Body of pancreas (tissue), 4 donors: ENCODE measurements at regions not wholly inside any gene's neighbourhood (a gene's known extent, or its start where the extent isn't known, plus 50 kb on each side); places are given as distances from the start of the nearest gene placed in this dataset.

Experiments
- ATAC-seq: fragments of 150-250 bp; one replicate; pipeline ENCODE4 v1.9.1; 2016
- DNase-seq, 4 donors: peaks; one replicate each; pipeline ENCODE4 v3.0.0-alpha.2; 2019
- H3K27ac ChIP-seq, 4 donors: fragments of 200-600 bp; sonication (generic); 1 replicate in 3 of 4; 2 replicates in 1 of 4; pipeline versions ENCODE4 v1.5.1 to v1.6.1; 2016 to 2019; ENCODE audit warnings: mild to moderate bottlenecking in 1 of 4, mixed read lengths in 1 of 4, moderate library complexity in 1 of 4
- H3K27me3 ChIP-seq, 2 donors: fragments of 200-600 bp; sonication (generic); one replicate each; pipeline ENCODE4 v1.6.0; 2016; ENCODE audit warnings: mild to moderate bottlenecking in 1 of 2
- H3K36me3 ChIP-seq, 2 donors: fragments of 200-600 bp; sonication (generic); replicated peaks in 1 of 2; 2 replicates each; pipeline ENCODE4 v1.5.1; 2016; ENCODE audit warnings: low read depth in 2 of 2; ENCODE audit not compliant: insufficient read depth in 1 of 2
- H3K4me1 ChIP-seq: fragments of 200-600 bp; sonication (generic); one replicate; pipeline ENCODE4 v1.6.0; 2016
- H3K4me3 ChIP-seq, 2 donors: fragments of 200-600 bp; sonication (generic); 1 replicate in 1 of 2; 2 replicates in 1 of 2; pipeline ENCODE4 v1.5.1; 2016 to 2019
- H3K9me3 ChIP-seq, 3 donors: fragments of 200-600 bp; sonication (generic); 1 replicate in 2 of 3; 2 replicates in 1 of 3; pipeline ENCODE4 v1.5.1; 2016
- POLR2A ChIP-seq, 3 donors: fragments of 450-650 bp; IDR thresholded peaks; one replicate each; pipeline ENCODE4 v1.6.1; 2016; ENCODE audit warnings: antibody characterized with exemption in 3 of 3, mild to moderate bottlenecking in 2 of 3
- WGBS, 2 donors: methylation state at CpG; one replicate each; pipeline ENCODE4 v1.1.5; 2017; 5-methylcytosine and 5-hydroxymethylcytosine counted together
- intact Hi-C: fragments of 100-400 bp; cut with DNase I; formaldehyde crosslinking; loops from one replicate; pipeline ENCODE4 v1.15.1; 2023
- TF ChIP-seq, protein P1 (sequence below), 7 experiments: fragments of 450-650 bp in 4 of 7; fragments of 200-600 bp in 3 of 7; sonication (generic) in 3 of 7; IDR thresholded peaks; one replicate each; pipeline ENCODE4 v1.5.1; 2016 to 2019; ENCODE audit warnings: antibody characterized with exemption in 7 of 7

DNA sequence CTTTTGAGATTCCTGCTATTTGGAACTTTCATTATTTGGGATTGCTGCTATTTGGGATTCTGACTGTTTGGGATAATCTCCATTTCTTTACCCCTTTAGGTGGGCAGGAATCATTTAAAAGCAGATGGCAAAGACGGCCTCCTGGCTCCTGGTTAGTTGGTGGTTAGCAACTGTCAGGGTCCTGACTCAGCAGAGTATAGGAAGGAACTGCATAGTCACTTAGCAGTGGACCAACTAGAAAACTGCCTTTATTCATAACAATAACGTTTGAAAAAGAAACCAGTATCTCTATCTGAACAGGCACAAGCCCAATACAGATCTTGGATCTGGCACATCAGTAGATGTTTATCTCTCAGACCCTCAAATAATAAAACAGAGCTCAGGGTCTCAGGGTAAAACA lies 469.7 kb upstream of the FGF16 start:
- no peaks in the 10 kb centered on the region for H3K4me1 ChIP-seq
- no peak overlapping the region for H3K4me3 ChIP-seq
- H3K27ac ChIP-seq = no peak overlapping the region
- no peaks in the 10 kb centered on the region for H3K9me3 ChIP-seq
- H3K36me3 ChIP-seq = no peaks in the 10 kb centered on the region
- ATAC-seq (no peak), DNase-seq (no peak)
- H3K27me3 ChIP-seq = no peaks in the 10 kb centered on the region
- intact Hi-C loops = no loop called here
- no peak for TF ChIP-seq POLR2A (IDR thresholded peaks at IDR 0.05)
- TF ChIP-seq, protein P1, sequence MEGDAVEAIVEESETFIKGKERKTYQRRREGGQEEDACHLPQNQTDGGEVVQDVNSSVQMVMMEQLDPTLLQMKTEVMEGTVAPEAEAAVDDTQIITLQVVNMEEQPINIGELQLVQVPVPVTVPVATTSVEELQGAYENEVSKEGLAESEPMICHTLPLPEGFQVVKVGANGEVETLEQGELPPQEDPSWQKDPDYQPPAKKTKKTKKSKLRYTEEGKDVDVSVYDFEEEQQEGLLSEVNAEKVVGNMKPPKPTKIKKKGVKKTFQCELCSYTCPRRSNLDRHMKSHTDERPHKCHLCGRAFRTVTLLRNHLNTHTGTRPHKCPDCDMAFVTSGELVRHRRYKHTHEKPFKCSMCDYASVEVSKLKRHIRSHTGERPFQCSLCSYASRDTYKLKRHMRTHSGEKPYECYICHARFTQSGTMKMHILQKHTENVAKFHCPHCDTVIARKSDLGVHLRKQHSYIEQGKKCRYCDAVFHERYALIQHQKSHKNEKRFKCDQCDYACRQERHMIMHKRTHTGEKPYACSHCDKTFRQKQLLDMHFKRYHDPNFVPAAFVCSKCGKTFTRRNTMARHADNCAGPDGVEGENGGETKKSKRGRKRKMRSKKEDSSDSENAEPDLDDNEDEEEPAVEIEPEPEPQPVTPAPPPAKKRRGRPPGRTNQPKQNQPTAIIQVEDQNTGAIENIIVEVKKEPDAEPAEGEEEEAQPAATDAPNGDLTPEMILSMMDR (IDR thresholded peaks at IDR 0.05) = no peak
- WGBS, 2 donors = 22 to 69% methylated on average over 2 of the region's 2 CpGs

DNA sequence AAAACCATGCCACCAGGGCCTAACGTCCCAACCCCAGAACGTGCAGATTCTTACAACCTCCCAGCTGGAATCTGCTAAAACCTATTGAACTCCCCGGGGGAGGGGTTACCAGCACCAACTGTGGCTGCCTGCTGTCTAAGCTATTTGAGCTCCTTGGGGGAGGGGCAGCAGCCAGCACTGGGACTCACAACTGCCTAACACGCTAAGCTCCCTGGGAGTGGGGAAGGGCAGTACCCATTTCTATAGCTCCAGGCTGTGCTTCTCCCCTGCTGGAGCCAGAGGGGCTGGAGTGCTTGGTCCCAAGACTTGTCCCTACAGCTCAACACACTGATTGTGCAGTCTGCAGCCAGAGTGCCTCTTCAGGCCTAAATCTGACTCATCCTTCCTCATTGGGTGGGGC lies 459.8 kb upstream of the FGF16 start:
- Histone ChIP-seq H3K4me3 (no peak overlapping the region), H3K9me3 (no peaks in the 10 kb centered on the region), H3K36me3 (no peaks in the 10 kb centered on the region), H3K27ac (no peak overlapping the region), H3K27me3 (no peaks in the 10 kb centered on the region), H3K4me1 (no peaks in the 10 kb centered on the region)
- DNase-seq = no peak
- no peak for ATAC-seq
- 12% methylated on average over 3 of the region's 4 CpGs; no CpG with 5 or more reads in 1 of the 2 donors for WGBS, 2 donors
- TF ChIP-seq, protein P1 (IDR thresholded peaks at IDR 0.05) = no peak
- TF ChIP-seq POLR2A (IDR thresholded peaks at IDR 0.05) = no peak
- intact Hi-C loops = no loop called here

DNA sequence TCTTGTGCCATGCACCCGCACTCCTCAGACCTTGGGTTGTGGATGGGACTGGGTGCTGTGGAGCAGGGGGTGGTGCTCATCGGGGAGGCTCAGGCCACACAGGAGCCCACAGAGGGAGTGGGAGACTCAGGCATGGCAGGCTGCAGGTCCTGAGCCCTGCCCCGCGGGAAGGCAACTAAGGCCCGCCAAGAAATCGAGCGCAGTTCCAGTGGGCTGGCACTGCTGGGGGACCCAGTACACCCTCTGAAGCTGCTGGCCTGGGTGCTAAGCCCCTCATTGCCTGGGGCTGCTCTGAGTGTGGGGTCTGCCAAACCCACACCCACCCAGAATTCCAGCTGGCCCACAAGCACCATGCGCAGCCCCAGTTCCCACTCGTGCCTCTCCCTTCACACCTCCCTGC lies 450.5 kb upstream of the FGF16 start:
- Histone ChIP-seq H3K9me3 (no peaks in the 10 kb centered on the region), H3K27ac (no peak overlapping the region), H3K27me3 (no peaks in the 10 kb centered on the region), H3K36me3 (no peaks in the 10 kb centered on the region), H3K4me1 (no peaks in the 10 kb centered on the region), H3K4me3 (no peak overlapping the region)
- ATAC-seq = no peak
- no peak for TF ChIP-seq POLR2A (IDR thresholded peaks at IDR 0.05)
- TF ChIP-seq, protein P1 (IDR thresholded peaks at IDR 0.05) = no peak
- 93% methylated on average over 5 of the region's 9 CpGs; no CpG with 5 or more reads in 1 of the 2 donors for WGBS, 2 donors
- intact Hi-C loops = no loop called here
- no peak for DNase-seq

DNA sequence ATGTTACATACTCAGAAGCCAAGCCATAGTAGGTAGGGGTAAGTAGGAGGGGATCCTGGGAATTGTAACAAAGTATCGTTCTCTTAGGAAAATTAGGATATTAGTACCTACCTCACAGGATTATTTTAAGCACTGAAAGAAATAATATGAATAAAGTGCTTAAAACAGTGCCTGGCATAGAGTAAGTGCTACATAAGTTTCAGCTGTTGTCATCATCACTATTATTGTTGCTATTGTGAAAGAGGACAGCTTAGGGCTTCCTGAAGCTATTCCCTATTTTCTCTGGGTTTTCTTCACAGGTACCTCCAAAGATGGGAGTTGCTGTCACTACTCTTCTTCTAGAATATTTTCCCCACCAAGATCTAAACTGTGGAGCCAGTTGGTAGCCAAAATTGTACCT lies 443.7 kb upstream of the FGF16 start:
- 75 to 78% methylated on average over 1 of the region's 1 CpG for WGBS, 2 donors
- intact Hi-C loops = no loop called here
- H3K4me3 ChIP-seq = no peak overlapping the region

DNA sequence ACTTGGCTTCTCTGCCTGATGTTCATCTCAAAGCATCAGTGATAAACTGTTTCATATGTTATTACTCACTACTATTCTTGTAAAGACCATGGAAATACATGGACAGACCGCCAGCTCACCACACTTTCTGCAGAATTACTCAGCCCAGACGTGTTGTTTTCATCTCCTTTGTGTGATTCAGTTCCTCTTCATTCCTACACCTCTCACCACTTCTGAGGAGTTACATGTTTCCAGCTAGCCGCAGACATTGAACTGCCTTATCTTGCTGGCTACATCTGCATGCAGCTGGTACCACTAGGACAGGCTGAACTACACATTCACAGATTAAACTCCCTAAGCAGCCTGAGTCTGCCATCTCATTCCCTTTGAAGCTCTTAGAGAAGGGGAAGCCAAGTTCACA lies 443.2 kb upstream of the FGF16 start:
- H3K36me3 ChIP-seq = no peaks in the 10 kb centered on the region
- H3K4me1 ChIP-seq = no peaks in the 10 kb centered on the region
- intact Hi-C loops = no loop called here
- no peak overlapping the region for H3K4me3 ChIP-seq
- WGBS, 2 donors = 36 to 40% methylated on average over 3 of the region's 3 CpGs
- H3K9me3 ChIP-seq = no peaks in the 10 kb centered on the region
- no peak overlapping the region for H3K27ac ChIP-seq
- H3K27me3 ChIP-seq = no peaks in the 10 kb centered on the region
- ATAC-seq (no peak), DNase-seq (no peak)
- TF ChIP-seq, protein P1 (IDR thresholded peaks at IDR 0.05) = no peak
- no peak for TF ChIP-seq POLR2A (IDR thresholded peaks at IDR 0.05)

More for the DNA sequence above, 443.7 kb upstream of the FGF16 start:
- Histone ChIP-seq H3K27ac (no peak overlapping the region), H3K4me1 (no peaks in the 10 kb centered on the region), H3K9me3 (no peaks in the 10 kb centered on the region), H3K27me3 (no peaks in the 10 kb centered on the region), H3K36me3 (no peaks in the 10 kb centered on the region)
- DNase-seq = no peak
- no peak for TF ChIP-seq POLR2A (IDR thresholded peaks at IDR 0.05)
- TF ChIP-seq, protein P1 (IDR thresholded peaks at IDR 0.05) = no peak
- ATAC-seq = no peak
